GM23338 (cell line): ENCODE measurements at regions not wholly inside any gene's neighbourhood (a gene's known extent, or its start where the extent isn't known, plus 50 kb on each side); places are given as distances from the start of the nearest gene placed in this dataset.

Experiments
- ATAC-seq: fragments of 200-7000 bp; cut with Tn5 transposase; 3 replicates; pipeline ENCODE4 v1.9.1; 2020
- DNase-seq: peaks from one replicate; pipeline ENCODE4 v3.0.0-alpha.2; 2015; ENCODE audit warnings: low spot score
- H2AFZ ChIP-seq: fragments of 200-600 bp; sonication (generic); 2 replicates; pipeline ENCODE4 v1.8.0; 2016; ENCODE audit warnings: antibody characterized with exemption, mild to moderate bottlenecking, moderate library complexity
- H3F3A ChIP-seq: fragments of 200-600 bp; sonication (generic); replicated peaks from 2 replicates; pipeline ENCODE4 v1.8.0; 2017; ENCODE audit warnings: antibody characterized with exemption, mixed run types, low read depth
- H3K27ac ChIP-seq: fragments of 200-600 bp; sonication (generic); 2 replicates; pipeline ENCODE4 v1.6.1; 2016; ENCODE audit warnings: low read depth
- H3K27me3 ChIP-seq: fragments of 200-600 bp; sonication (generic); 2 replicates; pipeline ENCODE4 v1.8.0; 2016; ENCODE audit warnings: mild to moderate bottlenecking, mixed run types, moderate library complexity; ENCODE audit not compliant: insufficient read depth
- H3K36me3 ChIP-seq: fragments of 200-600 bp; sonication (generic); 2 replicates; pipeline ENCODE4 v1.8.0; 2016; ENCODE audit warnings: mild to moderate bottlenecking; ENCODE audit not compliant: insufficient read depth
- H3K4me1 ChIP-seq: fragments of 200-600 bp; sonication (generic); 2 replicates; pipeline ENCODE4 v1.8.0; 2016; ENCODE audit warnings: mild to moderate bottlenecking, moderate library complexity; ENCODE audit not compliant: insufficient read depth
- H3K4me2 ChIP-seq: fragments of 200-600 bp; sonication (generic); 2 replicates; pipeline ENCODE4 v1.7.1; 2017; ENCODE audit warnings: mixed run types
- H3K4me3 ChIP-seq: fragments of 200-600 bp; sonication (generic); 2 replicates; pipeline ENCODE4 v1.6.1; 2016; ENCODE audit warnings: mixed run types
- H3K79me2 ChIP-seq: fragments of 200-600 bp; sonication (generic); replicated peaks from 2 replicates; pipeline ENCODE4 v1.8.0; 2017; ENCODE audit warnings: mild to moderate bottlenecking; ENCODE audit not compliant: insufficient read depth
- H3K9me2 ChIP-seq: fragments of 200-600 bp; sonication (generic); 2 replicates; pipeline ENCODE4 v1.8.0; 2017; ENCODE audit not compliant: insufficient read depth
- H4K20me1 ChIP-seq: fragments of 200-600 bp; sonication (generic); replicated peaks from 2 replicates; pipeline ENCODE4 v1.8.0; 2017; ENCODE audit warnings: mild to moderate bottlenecking; ENCODE audit not compliant: insufficient read depth
- H3K27ac Mint-ChIP-seq: 2 replicates; pipeline ENCODE4 v1.8.0; 2020; ENCODE audit warnings: inconsistent platforms, mild to moderate bottlenecking, moderate library complexity, mixed read lengths
- H3K27me3 Mint-ChIP-seq: 3 replicates; pipeline ENCODE4 v1.8.0; 2022; ENCODE audit warnings: low read depth, mild to moderate bottlenecking, moderate library complexity, mixed read lengths, inconsistent platforms; ENCODE audit not compliant: insufficient read depth, poor library complexity
- H3K36me3 Mint-ChIP-seq: 3 replicates; pipeline ENCODE4 v1.8.0; 2021; ENCODE audit warnings: low read depth, mild to moderate bottlenecking, inconsistent platforms, moderate library complexity, mixed read lengths
- H3K4me1 Mint-ChIP-seq: 3 replicates; pipeline ENCODE4 v1.8.0; 2020; ENCODE audit warnings: mild to moderate bottlenecking, inconsistent platforms, mixed read lengths
- H3K4me3 Mint-ChIP-seq: 3 replicates; pipeline ENCODE4 v1.8.0; 2021; ENCODE audit warnings: moderate library complexity, mild to moderate bottlenecking, inconsistent platforms, mixed read lengths
- H3K9me3 Mint-ChIP-seq: 3 replicates; pipeline ENCODE4 v1.8.0; 2020; ENCODE audit warnings: moderate library complexity, mild to moderate bottlenecking, inconsistent platforms, mixed read lengths
- CTCF ChIP-seq, 2 experiments: fragments of 200-600 bp in 1 of 2; sonication (generic) in 1 of 2; conservative IDR thresholded peaks; 2 replicates each; pipeline versions ENCODE4 v1.5.1 to v1.6.1; 2016 to 2017; ENCODE audit warnings: antibody characterized with exemption in 2 of 2, low read depth in 2 of 2, mild to moderate bottlenecking in 2 of 2, moderate library complexity in 1 of 2
- ETS1 ChIP-seq: IDR thresholded peaks from 2 replicates; pipeline ENCODE4 v1.6.1; 2016; ENCODE audit warnings: antibody characterized with exemption
- EZH2 ChIP-seq: fragments of 200-600 bp; sonication (generic); IDR thresholded peaks from one replicate; pipeline ENCODE4 v1.8.0; 2017; ENCODE audit warnings: antibody characterized with exemption, mild to moderate bottlenecking, low read depth; ENCODE audit not compliant: unreplicated experiment
- EZH2phosphoT487 ChIP-seq: fragments of 200-600 bp; sonication (generic); IDR thresholded peaks from one replicate; pipeline ENCODE4 v1.8.1; 2018; ENCODE audit warnings: antibody characterized with exemption; ENCODE audit not compliant: unreplicated experiment
- NANOG ChIP-seq: IDR thresholded peaks from 2 replicates; pipeline ENCODE4 v1.6.1; 2016; ENCODE audit warnings: antibody characterized with exemption, borderline replicate concordance
- ZNF114 ChIP-seq: fragments of 250-450 bp; sonication (Bioruptor Pico); IDR thresholded peaks from 2 replicates; pipeline ENCODE4 v1.5.0; 2020; ENCODE audit warnings: mild to moderate bottlenecking, moderate library complexity
- ZNF462 ChIP-seq: fragments of 250-450 bp; sonication (Bioruptor Pico); IDR thresholded peaks from 2 replicates; pipeline ENCODE4 v1.5.0; 2020; ENCODE audit warnings: mild to moderate bottlenecking, moderate library complexity
- TF ChIP-seq, protein P1 (sequence below): IDR thresholded peaks from one replicate; pipeline ENCODE4 v1.6.1; 2018; ENCODE audit warnings: antibody characterized with exemption; ENCODE audit not compliant: unreplicated experiment

GRCh38 chr4:4961936-4962335 is 57.3 kb downstream of the CYTL1 start:
- H3K27ac Mint-ChIP-seq: no peak overlapping the region
- H3K27me3 Mint-ChIP-seq: peaks cover 5% of the 10 kb centered on the region
- peaks cover 51% of the 10 kb centered on the region for H3K9me3 Mint-ChIP-seq
- H3K36me3 ChIP-seq: peaks cover 6% of the 10 kb centered on the region
- no peaks in the 10 kb centered on the region for H3K4me1 ChIP-seq
- H4K20me1 ChIP-seq: no peaks in the 10 kb centered on the region
- H3K79me2 ChIP-seq: no peaks in the 10 kb centered on the region
- H3F3A ChIP-seq: no peaks in the 10 kb centered on the region
- H3K27ac ChIP-seq: no peak overlapping the region
- TF ChIP-seq EZH2phosphoT487 (no peak), ZNF114 (CRISPR knock-in tag) (no peak), ZNF462 (CRISPR knock-in tag) (no peak), ETS1 (no peak)
- ATAC-seq (no peak), DNase-seq (no peak)
- no peak overlapping the region for H3K4me2 ChIP-seq
- no peak overlapping the region for H3K4me3 Mint-ChIP-seq
- H3K4me1 Mint-ChIP-seq: no peaks in the 10 kb centered on the region
- H3K9me2 ChIP-seq: no peaks in the 10 kb centered on the region
- no peaks in the 10 kb centered on the region for H3K27me3 ChIP-seq
- H3K36me3 Mint-ChIP-seq: peaks cover 19% of the 10 kb centered on the region
- H3K4me3 ChIP-seq: no peak overlapping the region
- H2AFZ ChIP-seq: no peak overlapping the region

DNA sequence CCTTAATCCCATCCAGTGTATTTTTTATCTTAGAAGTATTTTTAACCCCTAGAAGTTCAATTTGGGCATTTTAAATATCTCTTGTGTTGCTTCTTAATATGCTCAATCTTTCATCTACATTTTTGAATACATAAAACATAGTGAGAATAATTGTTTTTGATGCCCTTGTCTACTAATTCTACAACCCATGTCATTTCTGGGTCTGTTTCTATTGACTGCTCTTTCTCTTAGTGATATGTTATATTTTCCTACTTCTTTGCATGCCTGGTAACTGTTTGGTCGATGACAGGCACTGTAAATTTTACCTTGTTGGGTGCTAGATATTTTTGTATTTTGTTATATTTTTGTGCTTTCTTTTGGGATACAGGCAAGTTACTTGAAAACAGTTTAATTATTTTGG is 56.3 kb downstream of the CYTL1 start:
- no peaks in the 10 kb centered on the region for H4K20me1 ChIP-seq
- no peak for TF ChIP-seq NANOG
- TF ChIP-seq EZH2: no peak
- TF ChIP-seq ZNF114 (CRISPR knock-in tag): no peak
- no peak for TF ChIP-seq CTCF (conservative IDR thresholded peaks at IDR 0.05; ENCODE audit: low read depth in 2 of 2)
- TF ChIP-seq, protein P1, sequence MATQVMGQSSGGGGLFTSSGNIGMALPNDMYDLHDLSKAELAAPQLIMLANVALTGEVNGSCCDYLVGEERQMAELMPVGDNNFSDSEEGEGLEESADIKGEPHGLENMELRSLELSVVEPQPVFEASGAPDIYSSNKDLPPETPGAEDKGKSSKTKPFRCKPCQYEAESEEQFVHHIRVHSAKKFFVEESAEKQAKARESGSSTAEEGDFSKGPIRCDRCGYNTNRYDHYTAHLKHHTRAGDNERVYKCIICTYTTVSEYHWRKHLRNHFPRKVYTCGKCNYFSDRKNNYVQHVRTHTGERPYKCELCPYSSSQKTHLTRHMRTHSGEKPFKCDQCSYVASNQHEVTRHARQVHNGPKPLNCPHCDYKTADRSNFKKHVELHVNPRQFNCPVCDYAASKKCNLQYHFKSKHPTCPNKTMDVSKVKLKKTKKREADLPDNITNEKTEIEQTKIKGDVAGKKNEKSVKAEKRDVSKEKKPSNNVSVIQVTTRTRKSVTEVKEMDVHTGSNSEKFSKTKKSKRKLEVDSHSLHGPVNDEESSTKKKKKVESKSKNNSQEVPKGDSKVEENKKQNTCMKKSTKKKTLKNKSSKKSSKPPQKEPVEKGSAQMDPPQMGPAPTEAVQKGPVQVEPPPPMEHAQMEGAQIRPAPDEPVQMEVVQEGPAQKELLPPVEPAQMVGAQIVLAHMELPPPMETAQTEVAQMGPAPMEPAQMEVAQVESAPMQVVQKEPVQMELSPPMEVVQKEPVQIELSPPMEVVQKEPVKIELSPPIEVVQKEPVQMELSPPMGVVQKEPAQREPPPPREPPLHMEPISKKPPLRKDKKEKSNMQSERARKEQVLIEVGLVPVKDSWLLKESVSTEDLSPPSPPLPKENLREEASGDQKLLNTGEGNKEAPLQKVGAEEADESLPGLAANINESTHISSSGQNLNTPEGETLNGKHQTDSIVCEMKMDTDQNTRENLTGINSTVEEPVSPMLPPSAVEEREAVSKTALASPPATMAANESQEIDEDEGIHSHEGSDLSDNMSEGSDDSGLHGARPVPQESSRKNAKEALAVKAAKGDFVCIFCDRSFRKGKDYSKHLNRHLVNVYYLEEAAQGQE: no peak

More for the DNA sequence above, 56.3 kb downstream of the CYTL1 start:
- no peak overlapping the region for H3K4me3 Mint-ChIP-seq
- Histone ChIP-seq H2AFZ (no peak overlapping the region), H3K27me3 (no peaks in the 10 kb centered on the region), H3K4me2 (no peak overlapping the region), H3K36me3 (peaks cover 6% of the 10 kb centered on the region), H3K9me2 (no peaks in the 10 kb centered on the region), H3K27ac (no peak overlapping the region), H3F3A (no peaks in the 10 kb centered on the region), H3K4me3 (no peak overlapping the region), H3K4me1 (no peaks in the 10 kb centered on the region), H3K79me2 (no peaks in the 10 kb centered on the region)
- peaks cover 5% of the 10 kb centered on the region for H3K27me3 Mint-ChIP-seq
- ATAC-seq (no peak), DNase-seq (no peak)
- H3K36me3 Mint-ChIP-seq: peaks cover 19% of the 10 kb centered on the region
- peaks cover 51% of the 10 kb centered on the region for H3K9me3 Mint-ChIP-seq
- no peak overlapping the region for H3K27ac Mint-ChIP-seq
- H3K4me1 Mint-ChIP-seq: no peaks in the 10 kb centered on the region
